HG03558 (cell line): ENCODE measurements at regions not wholly inside any gene's neighbourhood (a gene's known extent, or its start where the extent isn't known, plus 50 kb on each side); places are given as distances from the start of the nearest gene placed in this dataset.

Experiments
- ATAC-seq: cut with Tn5 transposase; IDR thresholded peaks from one replicate; pipeline ENCODE4 v1.9.1; 2021; ENCODE audit warnings: moderate number of reproducible peaks; ENCODE audit not compliant: unreplicated experiment; ENCODE audit errors: extremely low read depth

- no peak for ATAC-seq
Observed at GRCh38 chr21:29228306-29228705, 70.4 kb upstream of the BACH1 start.

- ATAC-seq, result no peak
Observed at GRCh38 chr21:29230551-29231261, 68.0 kb upstream of the BACH1 start.

GRCh38 chr21:29231756-29232529, 66.8 kb upstream of the BACH1 start:
- no peak for ATAC-seq

- ATAC-seq, result no peak
Observed at GRCh38 chr21:29232530-29233255, 66.0 kb upstream of the BACH1 start.

GRCh38 chr21:29233256-29233546, 65.5 kb upstream of the BACH1 start:
- ATAC-seq, result no peak

GRCh38 chr21:29233611-29234540, 64.8 kb upstream of the BACH1 start:
- peak; percentile 40 for ATAC-seq

- peak; percentile 27 for ATAC-seq
Observed at GRCh38 chr21:29235714-29236197, 63.0 kb upstream of the BACH1 start.

- ATAC-seq, result no peak
Observed at GRCh38 chr21:29236201-29236600, 62.5 kb upstream of the BACH1 start.

GRCh38 chr21:29237110-29238052, 61.3 kb upstream of the BACH1 start:
- ATAC-seq, result no peak

GRCh38 chr21:29238053-29238966, 60.4 kb upstream of the BACH1 start:
- ATAC-seq, result no peak

- ATAC-seq, result no peak
Observed at GRCh38 chr21:29238967-29239290, 59.8 kb upstream of the BACH1 start.

- no peak for ATAC-seq
Observed at GRCh38 chr21:29240136-29240535, 58.6 kb upstream of the BACH1 start.

- ATAC-seq, result no peak
Observed at GRCh38 chr21:29242201-29242600, 56.5 kb upstream of the BACH1 start.

GRCh38 chr21:29243188-29243587, 55.5 kb upstream of the BACH1 start:
- no peak for ATAC-seq

GRCh38 chr21:29245104-29245643, 53.5 kb upstream of the BACH1 start:
- peak; percentile 47 for ATAC-seq

- no peak for ATAC-seq
Observed at GRCh38 chr21:29245863-29246262, 52.9 kb upstream of the BACH1 start.

GRCh38 chr21:29246614-29247013, 52.1 kb upstream of the BACH1 start:
- no peak for ATAC-seq

GRCh38 chr21:29248124-29248523, 50.6 kb upstream of the BACH1 start:
- ATAC-seq, result no peak
